ENCODE measurements at regions not wholly inside any gene's neighbourhood (a gene's known extent, or its start where the extent isn't known, plus 50 kb on each side); places are given as distances from the start of the nearest gene placed in this dataset.

DNA sequence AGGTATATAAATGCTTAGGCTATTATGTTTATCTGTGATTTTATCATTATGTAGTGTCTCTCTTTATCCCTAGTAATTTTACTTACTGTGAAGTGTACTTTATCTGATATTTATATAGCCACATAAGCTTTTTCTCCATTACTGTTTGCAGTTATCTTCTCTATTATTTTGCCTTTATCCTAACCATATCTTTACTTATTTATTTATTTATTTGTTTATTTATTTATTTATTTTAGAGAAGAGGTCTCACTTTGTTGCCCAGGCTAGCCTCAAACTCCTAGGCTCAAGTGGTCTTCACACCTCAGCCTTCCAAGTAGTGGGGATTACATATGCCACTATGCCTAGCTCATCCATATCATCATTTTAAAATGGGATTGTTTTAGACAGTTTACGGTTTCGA lies 331.8 kb downstream of the C7orf25 start:
- TF ChIP-seq, protein P1, sequence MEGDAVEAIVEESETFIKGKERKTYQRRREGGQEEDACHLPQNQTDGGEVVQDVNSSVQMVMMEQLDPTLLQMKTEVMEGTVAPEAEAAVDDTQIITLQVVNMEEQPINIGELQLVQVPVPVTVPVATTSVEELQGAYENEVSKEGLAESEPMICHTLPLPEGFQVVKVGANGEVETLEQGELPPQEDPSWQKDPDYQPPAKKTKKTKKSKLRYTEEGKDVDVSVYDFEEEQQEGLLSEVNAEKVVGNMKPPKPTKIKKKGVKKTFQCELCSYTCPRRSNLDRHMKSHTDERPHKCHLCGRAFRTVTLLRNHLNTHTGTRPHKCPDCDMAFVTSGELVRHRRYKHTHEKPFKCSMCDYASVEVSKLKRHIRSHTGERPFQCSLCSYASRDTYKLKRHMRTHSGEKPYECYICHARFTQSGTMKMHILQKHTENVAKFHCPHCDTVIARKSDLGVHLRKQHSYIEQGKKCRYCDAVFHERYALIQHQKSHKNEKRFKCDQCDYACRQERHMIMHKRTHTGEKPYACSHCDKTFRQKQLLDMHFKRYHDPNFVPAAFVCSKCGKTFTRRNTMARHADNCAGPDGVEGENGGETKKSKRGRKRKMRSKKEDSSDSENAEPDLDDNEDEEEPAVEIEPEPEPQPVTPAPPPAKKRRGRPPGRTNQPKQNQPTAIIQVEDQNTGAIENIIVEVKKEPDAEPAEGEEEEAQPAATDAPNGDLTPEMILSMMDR (IDR thresholded peaks at IDR 0.05; ENCODE audit: low read depth, low read length): no peak
- TF ChIP-seq EZH2phosphoT487 (IDR thresholded peaks at IDR 0.05; ENCODE audit: low read depth): no peak
